ENCODE measurements at regions not wholly inside any gene's neighbourhood (a gene's known extent, or its start where the extent isn't known, plus 50 kb on each side); places are given as distances from the start of the nearest gene placed in this dataset.

GRCh38 chr19:56912401-56913112 lies 72.0 kb upstream of the PEG3 start:
- TF ChIP-seq CTCF (IDR thresholded peaks at IDR 0.05; ENCODE audit: low read length) = no peak
- TF ChIP-seq EZH2phosphoT487 (IDR thresholded peaks at IDR 0.05; ENCODE audit: low read length) = no peak
